ENCODE measurements at regions not wholly inside any gene's neighbourhood (a gene's known extent, or its start where the extent isn't known, plus 50 kb on each side); places are given as distances from the start of the nearest gene placed in this dataset.

DNA sequence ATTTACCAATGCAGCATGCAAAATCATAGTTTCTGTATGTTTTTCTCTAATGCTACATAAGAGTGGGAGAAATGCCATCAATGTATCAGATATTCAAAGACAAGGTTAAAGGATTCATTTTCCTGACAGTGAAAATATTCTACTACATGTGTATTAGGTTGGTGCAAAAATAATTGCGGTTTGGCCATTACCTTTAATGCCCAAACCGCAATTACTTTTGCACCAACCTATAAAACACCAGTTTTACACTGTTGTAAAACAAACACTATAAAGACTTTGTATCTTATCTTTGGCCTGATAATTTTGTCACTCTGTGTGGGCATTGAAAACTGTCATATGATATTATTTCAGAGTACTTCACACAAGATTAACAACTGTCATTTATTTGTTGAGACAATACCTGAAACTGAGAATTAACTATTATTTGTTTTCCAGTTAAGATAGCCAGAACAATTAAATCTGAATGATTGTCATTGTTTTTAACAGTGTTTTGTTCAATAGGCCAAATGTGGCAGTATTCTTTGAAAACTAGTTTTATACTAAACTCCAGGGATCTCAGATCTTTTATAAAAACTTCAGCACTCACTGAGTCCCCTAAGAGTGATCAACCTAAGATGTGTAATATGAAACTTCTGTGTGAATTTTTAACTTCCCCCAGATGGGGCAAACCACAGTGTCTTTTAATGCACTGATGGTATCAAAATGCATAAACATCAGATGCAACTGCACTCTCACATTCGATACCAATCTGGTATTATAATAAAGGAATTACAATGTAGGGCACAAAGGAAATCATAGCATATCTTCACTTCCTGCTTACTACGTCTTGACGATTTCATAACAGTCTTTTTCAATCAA is 53.8 kb upstream of the FBN2 start:
- FAIRE-seq = no peak
- DNase-seq (ENCODE audit: low spot score in 2 of 2) = no peak

DNA sequence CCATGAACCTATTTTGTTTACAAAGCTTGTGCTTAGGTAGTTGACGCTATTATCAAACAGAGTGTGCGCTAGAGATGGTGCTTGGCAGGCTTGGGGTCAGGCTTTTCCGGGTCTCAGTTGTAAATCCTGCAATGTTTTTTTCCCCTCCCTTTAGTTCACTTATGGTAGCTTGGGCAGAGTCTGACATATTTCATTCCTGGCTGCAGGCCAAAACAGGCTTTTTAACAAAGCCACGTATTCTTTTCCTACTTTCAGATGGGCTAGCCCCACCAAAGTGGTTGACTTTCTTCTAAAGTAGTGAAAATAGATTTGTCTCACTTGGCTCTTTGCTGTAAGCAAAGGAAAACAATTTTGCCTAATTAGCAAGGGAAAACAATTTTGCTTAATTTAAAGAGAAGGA is 58.0 kb upstream of the FBN2 start:
- FAIRE-seq (no peak), DNase-seq (ENCODE audit: low spot score in 2 of 2) (no peak)

DNA sequence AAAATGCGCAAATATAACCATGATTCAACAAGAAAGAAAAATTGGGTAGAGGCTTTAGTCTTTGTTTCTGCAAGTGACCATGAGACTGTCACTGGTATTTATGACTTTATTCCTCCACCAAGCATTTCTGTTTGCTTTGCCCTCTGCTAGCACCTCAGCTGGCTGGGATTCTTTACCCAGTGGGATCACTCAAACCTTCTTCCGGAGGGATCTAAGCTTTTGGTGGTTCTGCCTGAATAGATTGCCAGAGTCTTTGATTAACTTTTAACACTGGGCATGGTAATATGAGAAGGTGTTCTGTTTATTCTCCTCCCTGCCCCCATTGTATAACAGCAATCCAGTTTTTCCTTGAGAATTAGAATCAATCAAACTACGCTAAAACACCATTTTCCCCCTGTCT is 59.1 kb upstream of the FBN2 start:
- FAIRE-seq (no peak), DNase-seq (ENCODE audit: low spot score in 2 of 2) (no peak)

DNA sequence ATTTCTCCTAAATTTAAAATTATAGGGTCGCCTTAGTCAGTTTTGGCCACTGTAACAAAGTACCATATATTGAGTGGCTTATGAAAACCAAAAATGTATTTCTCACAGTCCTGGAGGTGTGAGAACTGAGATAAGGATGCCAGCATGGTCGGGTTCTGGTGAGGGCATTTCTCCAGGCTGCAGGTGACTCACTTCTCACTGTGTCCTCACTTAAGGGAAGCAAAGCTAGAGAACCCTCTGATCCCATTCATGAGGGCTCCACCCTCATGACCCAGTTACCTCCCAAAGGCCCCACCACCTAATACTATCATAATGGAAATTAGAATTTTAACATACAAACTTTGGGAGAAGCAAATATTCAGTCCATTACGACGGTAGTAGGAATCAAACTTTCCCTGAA is 75.1 kb upstream of the FBN2 start:
- no peak for DNase-seq (ENCODE audit: low spot score in 2 of 2)
- FAIRE-seq = no peak

DNA sequence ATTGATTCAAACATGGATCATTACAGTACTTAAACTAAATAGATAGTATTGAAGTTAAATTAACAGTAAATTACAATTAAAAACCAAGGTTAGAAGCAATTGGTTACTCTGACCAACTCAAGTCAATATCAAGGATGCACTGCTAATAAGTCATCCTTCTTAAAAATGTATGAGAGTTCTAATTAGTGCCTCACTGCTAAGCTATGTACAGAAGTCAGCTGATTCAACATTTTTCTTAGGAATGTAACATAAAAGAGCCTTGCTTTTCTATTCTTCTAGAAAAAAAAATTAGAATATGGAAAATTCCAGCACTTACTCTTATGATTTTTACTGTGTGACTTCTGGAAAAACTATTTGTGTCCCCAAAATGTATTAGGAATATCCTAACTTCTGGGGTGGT is 75.7 kb upstream of the FBN2 start:
- no peak for FAIRE-seq
- no peak for DNase-seq (ENCODE audit: low spot score in 2 of 2)

DNA sequence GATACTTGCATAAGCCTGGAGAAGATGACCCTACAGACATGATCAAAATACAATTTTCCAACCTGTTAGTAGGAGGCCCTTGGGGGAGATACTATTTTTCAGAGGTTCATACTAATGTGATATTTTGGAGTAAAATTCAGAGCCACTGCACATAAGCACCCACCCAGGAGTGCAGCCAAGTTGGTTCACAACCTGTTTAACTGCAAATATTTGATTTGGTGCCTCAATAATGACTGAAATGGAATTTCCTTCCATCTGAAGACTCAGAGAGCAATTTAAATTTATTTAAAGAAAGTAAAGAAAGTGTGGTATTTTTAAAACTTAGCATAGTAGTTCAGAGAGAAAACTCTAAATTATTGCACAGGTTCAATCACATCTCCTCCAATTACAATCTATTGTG is 77.5 kb upstream of the FBN2 start:
- FAIRE-seq = no peak
- no peak for DNase-seq (ENCODE audit: low spot score in 2 of 2)

DNA sequence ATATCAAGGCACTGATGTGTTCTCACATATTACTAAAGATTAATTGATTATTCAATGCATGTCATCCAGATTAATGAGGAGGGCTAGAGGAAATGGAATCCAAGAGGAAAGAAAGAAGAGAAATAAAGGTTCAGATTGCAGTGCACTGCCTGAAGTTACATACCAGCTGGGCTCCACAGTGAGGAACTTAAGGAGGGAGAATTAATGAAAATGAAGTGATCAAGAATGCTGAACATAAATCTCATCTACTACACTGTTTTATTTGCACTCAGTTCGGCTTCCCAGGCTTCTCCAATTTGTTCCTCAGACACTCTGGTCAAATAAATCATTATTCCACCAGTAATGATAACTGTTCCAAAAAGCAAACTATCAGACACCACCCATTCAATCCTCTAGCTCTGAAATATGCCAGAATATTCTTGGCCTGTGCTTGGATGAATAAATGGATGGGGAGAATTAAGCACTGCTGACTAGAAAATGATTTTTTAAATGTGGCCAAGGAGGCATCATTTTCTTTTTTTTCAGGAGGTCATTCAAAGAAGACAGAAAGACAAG is 88.6 kb upstream of the FBN2 start:
- FAIRE-seq (no peak), DNase-seq (ENCODE audit: low spot score in 2 of 2) (no peak)

DNA sequence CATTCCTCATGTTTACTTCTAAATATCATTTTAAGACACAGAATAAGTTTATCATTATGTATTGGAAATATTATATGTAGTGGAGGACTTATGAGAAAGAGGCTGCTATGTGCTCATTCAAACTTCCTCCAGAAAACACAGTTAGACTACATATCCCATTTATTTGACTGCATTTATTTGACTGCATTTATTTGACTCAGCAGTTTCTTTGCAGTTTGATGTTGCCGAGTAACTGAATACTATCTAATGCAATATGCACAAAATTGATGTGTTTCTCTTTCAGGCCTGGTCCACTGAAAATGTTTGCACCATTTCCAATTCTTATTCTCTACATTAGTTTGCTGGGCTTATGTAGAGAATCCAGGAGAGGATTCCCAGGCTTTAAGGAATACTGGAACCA is 89.9 kb upstream of the FBN2 start:
- DNase-seq (ENCODE audit: low spot score in 2 of 2) (no peak), FAIRE-seq (no peak)

DNA sequence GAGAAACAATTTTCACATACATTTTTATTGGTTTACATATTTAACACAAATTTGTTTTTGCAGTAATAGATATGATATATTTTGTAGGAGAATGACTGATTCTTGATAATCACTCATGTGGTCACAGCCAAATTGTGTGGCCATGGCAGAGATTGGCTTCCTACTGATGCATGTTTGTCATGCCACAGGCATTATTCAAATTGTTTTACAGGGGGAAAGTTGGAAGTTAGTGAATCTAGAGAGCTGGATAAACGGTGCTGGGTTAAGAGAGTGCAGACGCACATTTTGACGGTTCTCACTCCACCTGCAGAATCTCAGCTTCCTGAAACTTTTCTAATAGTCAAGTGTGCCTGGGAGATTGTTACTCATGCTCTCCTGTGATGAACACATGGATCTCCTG is 91.1 kb upstream of the FBN2 start:
- FAIRE-seq (no peak), DNase-seq (ENCODE audit: low spot score in 2 of 2) (no peak)

DNA sequence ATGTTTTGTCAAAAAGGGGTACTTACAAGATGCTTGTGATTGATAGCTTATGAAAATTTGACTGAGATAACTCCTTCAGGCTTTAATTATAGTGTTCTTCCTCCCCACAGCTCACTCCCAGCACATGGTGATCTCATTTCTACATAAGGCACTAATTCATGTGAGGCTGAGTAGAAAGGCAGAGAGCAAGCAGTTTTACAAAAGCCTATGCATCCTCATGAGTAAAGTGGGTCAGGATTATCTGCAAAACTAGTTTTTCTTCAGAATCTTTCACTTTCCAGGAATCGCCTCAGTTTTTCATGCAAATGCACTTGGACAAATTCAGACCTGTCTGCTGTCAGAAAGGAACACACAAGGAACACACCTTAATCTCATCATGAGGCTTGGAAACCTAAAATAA is 92.1 kb upstream of the FBN2 start:
- no peak for DNase-seq (ENCODE audit: low spot score in 2 of 2)
- no peak for FAIRE-seq

DNA sequence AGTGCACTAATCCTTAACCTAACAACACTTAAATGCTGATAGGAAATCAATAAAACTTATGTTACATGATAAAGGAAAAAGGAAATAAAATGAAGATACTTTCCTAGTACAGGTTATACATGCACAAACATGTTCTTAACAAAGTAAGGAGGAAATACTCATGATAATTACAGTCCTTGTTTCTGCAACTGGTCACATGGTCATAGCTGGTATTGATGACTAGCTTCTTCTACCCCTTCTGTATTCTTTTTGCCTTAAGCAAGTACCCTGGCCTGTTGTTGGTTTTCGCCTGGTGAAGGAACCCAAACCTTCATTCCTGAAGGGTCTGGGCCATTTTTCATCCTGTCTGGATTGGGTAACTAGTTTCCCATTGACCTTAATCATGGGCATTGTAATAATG is 93.7 kb upstream of the FBN2 start:
- no peak for FAIRE-seq

DNA sequence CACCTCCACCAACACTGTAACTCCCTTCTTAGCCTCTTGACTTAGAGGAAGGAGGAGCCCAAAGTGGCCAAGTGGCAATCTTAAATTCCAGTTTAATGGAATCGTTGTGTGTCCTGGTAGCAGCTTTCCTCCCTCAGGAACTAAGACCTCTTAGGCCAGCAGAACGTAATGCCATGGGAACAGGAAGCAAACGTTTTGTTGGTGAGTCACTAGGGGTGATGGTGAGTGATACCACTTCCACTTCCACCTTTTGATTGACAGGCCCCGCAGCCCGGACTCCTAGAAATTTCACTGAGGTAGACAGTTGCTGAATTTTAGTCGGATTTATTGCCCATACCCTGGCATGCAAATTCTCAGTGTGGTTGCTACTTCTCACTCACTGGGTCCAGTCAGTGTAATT is 94.2 kb upstream of the FBN2 start:
- FAIRE-seq (no peak), DNase-seq (ENCODE audit: low spot score in 2 of 2) (no peak)

More for the DNA sequence above, 93.7 kb upstream of the FBN2 start:
- DNase-seq (ENCODE audit: low spot score in 2 of 2) = no peak

DNA sequence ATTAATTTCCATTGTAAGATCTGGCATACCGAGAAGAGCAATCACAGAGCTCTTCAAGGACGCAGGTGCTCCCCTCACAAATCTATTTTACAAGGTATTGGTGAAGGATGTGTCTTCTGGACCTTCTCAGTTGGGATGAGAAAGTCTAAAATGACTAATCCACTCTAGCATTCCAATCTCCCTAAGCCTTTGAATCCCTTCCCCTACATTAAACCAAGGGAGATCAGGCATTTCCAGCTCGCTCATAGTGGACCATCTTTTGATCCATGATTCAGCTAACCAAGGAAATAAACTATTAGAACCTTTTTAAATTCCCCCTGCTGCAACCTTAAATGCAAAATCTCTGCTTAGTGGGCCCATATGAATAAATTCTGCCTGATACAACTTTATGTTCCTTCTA is 95.9 kb upstream of the FBN2 start:
- no peak for DNase-seq (ENCODE audit: low spot score in 2 of 2)
- FAIRE-seq = no peak

DNA sequence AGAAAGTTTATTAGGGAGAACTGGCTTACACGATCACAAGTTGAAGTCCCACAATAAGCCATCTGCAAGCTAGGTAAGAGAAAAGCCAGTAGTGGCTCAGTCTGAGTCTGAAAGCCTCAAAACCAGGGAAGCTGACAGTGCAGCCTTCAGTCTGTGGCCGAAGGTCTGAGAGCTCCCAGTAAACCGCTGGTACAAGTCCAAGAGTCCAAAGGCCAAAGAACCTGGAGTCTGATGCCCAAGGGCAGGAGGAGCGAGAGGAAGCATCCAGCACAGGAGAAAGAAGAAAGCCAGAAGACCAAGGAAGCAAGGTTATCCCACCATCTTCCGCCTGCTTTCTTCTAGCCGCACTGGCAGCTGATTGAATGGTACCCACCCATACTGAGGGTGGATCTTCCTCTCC is 97.3 kb upstream of the FBN2 start:
- FAIRE-seq (no peak), DNase-seq (ENCODE audit: low spot score in 2 of 2) (no peak)

DNA sequence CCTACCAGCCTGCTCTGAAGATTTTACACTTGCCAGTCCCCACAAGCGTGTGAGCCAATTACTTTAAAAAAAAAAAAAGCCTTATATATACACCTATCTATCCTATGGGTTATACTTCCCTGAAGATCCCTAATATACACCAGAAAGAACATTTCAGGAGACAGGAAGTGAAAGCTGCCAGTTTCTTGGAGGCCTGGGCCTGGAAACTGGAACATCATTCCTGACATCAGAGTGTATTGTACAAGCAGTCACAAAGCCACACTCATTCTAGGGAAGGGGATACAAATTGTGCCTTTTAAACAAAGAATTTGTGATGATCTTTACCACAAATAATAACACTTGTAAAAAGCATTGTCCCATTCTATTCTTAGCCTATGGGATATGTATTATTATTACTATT is 98.3 kb upstream of the FBN2 start:
- FAIRE-seq (no peak), DNase-seq (ENCODE audit: low spot score in 2 of 2) (no peak)

DNA sequence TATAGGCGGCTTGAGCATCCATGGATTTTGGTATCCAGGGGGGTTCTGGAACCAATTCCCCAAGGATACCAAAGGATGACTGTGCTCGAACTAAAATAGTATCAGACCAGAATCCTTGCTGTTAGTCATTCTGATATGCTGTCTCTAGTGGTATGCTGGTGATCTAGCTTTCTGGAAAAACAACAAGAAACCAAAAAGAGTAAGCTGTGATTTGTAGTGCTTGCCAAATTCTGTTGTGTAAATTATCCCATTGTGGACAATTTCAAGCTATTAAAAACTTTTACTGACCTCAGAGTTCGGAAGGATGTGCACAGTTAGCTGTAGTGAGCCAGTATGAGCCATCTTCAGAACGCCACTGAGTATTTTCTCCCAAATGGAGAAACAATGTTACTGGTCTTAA is 99.0 kb upstream of the FBN2 start:
- FAIRE-seq (no peak), DNase-seq (ENCODE audit: low spot score in 2 of 2) (no peak)

DNA sequence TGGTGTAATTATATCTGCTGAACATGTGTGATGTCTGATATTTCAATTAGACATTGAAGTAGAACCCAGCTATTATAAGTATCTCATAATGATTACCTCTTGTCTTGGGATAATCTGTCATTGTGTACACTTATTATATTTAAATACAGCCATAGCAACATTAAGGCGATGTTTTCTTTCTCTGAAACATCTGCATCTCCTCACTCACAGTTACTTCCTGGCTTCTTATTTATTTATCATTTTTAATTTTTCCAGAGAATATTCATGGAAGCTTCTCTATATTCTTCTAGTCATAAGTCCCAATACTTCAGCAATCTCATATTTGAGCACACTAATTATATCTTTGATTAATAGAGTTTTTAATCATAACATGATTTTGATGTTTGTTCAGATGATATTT is 103.8 kb upstream of the FBN2 start:
- DNase-seq (ENCODE audit: low spot score in 2 of 2) (no peak), FAIRE-seq (no peak)

DNA sequence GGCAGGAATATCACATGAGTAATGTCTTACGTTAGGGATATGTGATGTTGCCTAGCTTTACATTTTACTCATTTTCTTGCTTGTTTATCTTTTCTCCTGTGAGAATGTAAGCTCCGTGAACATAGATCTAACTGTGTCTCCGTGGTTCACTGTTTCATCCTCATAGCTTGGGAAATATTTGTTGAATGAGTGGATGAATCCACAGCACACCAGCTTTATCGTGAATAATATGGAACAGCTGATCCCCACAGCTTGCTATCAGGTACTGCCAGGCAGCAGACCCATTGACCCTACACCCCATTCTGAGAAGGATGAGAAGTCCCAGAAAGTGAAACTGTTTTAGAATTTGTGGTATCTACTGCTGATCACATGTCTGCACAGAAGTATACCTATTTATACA is 106.8 kb upstream of the FBN2 start:
- no peak for FAIRE-seq
- DNase-seq (ENCODE audit: low spot score in 2 of 2) = no peak

DNA sequence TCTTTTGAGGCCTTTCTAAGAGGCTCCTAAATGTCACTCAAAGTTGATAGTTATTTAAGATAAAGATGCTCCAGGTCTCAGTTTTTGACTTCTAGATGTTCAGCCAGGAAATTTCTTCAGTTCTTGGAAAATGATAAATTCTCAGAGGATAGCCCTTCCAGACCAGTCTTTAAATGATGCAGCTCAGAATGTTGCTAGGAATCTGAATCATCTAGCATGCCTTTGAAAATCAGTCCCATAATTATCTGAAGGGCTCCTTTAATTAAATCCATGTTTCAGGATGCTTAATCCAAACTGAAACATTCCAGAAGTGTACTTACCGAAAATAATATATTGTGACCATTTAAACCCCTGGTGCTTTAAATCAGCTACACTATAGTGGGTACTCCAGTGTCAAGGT is 107.5 kb upstream of the FBN2 start:
- DNase-seq (ENCODE audit: low spot score in 2 of 2) = no peak
- FAIRE-seq = no peak

DNA sequence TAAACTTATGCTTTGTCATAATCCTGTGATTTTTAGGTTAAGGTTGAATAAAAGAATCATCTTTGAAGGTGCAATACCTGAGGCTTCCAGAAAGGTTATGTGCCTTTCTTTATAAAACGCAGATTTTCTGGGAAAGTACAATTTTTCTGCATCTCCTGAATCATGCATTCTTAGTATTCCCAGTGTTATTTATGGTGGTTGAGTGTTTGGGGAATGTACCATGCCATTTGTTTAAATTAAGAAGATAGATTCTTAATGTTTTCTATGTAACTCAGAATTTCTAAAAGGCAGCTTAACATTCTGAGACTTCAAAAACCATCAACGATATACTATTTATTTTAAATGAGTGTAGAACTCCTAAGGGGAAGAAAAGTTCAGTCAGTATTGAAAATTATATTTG is 108.1 kb upstream of the FBN2 start:
- FAIRE-seq (no peak), DNase-seq (ENCODE audit: low spot score in 2 of 2) (no peak)

DNA sequence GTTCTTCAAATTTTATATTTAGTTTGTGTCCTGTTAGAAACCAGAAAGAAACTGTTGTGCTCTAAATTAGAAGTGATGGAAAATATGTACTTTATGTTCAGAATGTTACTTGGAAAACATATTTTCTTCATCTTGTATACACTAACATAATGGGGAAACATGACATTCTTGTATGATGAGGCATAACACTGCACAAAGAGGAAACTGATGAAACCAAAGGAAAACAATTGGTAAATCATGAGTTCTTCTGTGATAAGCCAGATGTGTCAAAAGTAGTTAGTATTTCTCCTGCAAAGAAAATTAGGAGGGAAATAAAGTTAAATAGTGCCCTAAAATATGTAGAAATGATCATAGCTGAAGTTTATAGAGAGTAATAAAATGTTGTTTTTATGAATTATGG is 111.1 kb upstream of the FBN2 start:
- DNase-seq (ENCODE audit: low spot score in 2 of 2) (no peak), FAIRE-seq (no peak)

DNA sequence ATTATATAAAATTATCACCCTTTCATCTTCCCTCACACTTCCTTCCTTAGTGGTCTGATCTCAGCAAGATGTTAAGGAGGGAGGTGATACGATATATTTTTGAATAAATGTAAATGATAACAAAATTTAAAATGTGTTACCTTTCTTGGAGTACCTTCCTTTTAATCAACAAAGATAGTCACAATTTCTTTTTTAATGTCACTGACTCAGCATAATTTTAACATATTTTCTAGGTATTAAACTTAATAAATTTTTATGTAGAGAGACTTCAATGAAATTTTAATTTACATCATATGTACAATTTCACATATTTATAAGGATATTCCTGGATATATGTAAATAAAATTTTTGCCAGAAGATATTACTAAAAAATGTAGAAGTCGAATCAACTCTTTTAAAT is 125.0 kb upstream of the FBN2 start:
- no peak for DNase-seq (ENCODE audit: low spot score in 2 of 2)
- FAIRE-seq = no peak
